ENCODE measurements at regions not wholly inside any gene's neighbourhood (a gene's known extent, or its start where the extent isn't known, plus 50 kb on each side); places are given as distances from the start of the nearest gene placed in this dataset.
A peak's percentile ranks its signal among the peaks of the same experiment; 100 is the strongest.

DNA sequence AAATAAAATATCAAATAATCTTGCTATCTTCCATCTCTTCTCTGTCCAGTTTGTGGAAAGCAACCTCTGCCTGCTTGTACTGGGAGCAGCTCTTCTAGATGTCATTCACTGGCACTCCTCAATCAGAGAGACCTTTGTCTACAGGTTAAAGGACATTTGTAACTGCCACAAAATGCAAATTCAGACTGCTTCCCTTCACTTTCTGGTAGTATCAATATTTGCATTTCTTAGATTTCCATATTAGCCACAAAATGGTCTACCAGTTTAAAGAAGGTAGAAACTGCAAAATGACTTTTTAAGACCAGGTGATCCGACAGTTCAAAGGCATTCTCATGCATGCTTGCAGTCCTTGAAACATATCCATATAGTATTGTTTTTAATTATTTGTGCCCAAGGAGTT, 51.7 kb upstream of the RCN1 start:
- no peak for DNase-seq

DNA sequence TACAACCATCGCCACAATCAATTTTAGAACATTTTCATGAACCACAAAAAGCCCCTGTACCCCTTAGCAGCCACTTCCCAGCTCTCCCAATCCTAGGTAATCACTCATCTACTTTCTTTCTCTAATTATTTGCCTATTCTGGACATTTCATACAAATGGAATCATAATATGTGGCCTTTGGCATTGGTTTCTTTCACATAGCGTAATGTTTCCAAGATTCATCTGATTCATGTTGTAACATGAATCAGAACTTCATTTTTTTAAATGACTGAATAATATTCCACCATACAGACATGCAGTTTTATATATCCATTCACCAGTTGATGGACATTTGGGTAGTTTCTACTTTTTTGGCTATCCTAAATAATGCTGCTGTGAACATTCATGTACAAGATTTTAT, 56.2 kb upstream of the RCN1 start:
- DNase-seq = peak in 1 of 3 donors; percentile 17

GRCh38 chr11:32034149-32034548, 56.7 kb upstream of the RCN1 start:
- peak in 1 of 3 donors; percentile 96 for DNase-seq

GRCh38 chr11:32033491-32033890, 57.4 kb upstream of the RCN1 start:
- no peak for DNase-seq

DNA sequence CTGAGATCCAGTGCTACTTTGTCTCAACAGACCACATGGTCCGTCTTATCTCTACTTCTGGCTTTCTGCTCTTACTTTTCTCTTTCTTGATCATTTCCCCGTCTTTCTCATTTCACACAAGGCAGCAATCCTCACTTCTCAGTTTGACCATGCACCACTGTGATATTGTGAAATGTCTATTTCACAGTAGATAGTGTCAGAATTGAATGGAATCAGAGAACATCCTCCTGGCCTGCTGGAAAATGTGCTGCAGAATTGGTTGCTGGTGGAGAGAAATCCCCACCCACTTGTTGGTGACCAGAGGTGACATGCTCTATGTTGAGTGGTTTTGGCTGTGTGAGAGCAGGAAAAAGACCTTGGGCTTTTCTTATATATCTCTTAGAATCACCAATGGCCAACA, 57.8 kb upstream of the RCN1 start:
- no peak for DNase-seq

DNA sequence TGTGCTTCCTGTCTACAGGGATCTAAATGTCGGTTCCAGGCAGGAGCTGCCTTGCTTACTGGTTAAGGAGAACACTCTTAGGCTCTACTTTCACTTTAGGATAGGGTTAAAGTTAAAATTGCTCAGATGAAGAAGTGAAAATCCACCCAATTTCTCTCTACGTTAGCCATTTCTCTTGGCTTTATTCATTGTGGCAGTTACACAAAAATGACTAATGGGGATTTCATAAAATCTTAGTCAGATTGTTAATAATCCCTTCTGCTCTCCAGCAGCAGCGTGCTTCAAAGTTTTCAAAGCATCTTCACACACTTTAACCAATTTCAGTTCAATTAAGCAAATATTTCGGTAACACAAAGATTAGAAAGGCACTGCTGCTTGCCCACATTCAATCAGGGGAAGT, 58.4 kb upstream of the RCN1 start:
- no peak for DNase-seq

DNA sequence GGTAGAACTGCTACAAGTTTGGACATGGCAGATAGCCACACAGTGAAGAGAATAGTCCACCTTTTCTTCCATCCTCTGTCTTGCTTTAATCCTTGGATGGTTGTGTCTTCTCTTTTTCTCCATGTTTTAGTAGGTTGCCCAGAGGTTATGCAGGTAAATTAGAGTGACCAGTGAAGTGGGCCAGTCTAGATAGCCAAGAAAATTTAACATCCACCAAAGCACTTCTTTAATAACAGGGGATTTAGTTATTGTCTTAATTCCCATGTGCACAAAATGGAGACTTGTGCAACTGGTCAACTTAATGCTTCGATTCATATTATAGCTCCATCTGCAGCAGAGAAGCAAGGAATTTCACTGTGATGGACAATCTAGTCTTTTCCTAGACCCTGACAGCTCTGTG, 58.8 kb upstream of the RCN1 start:
- DNase-seq = no peak

- no peak for DNase-seq
Measured at GRCh38 chr11:32030875-32031503, 59.9 kb upstream of the RCN1 start.

- DNase-seq = peak; percentile 15 to 24 (median 16)
Measured at GRCh38 chr11:32029721-32030120, 61.2 kb upstream of the RCN1 start.

GRCh38 chr11:32028201-32028600, 62.7 kb upstream of the RCN1 start:
- DNase-seq = no peak

GRCh38 chr11:32026766-32027165, 64.1 kb upstream of the RCN1 start:
- no peak for DNase-seq

DNA sequence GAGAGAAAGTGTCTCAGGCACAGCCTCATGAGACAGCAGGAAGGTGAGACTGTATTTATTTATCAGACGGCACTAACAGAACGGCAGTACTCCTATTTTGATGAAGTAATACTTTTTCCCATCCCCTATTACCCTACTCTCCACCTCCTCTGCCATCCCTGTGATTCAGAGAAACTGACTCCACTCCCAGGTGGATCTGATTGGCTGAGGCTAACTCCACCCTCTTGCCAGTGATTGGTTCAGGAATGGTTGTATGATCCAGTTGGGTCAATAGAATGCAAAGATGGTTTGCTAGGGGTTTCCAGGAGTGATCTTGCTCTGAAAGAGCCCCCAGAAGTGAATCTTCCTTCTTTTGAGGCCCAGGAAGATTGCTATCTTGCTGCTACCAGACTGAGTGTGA, 65.9 kb upstream of the RCN1 start:
- no peak for DNase-seq

DNA sequence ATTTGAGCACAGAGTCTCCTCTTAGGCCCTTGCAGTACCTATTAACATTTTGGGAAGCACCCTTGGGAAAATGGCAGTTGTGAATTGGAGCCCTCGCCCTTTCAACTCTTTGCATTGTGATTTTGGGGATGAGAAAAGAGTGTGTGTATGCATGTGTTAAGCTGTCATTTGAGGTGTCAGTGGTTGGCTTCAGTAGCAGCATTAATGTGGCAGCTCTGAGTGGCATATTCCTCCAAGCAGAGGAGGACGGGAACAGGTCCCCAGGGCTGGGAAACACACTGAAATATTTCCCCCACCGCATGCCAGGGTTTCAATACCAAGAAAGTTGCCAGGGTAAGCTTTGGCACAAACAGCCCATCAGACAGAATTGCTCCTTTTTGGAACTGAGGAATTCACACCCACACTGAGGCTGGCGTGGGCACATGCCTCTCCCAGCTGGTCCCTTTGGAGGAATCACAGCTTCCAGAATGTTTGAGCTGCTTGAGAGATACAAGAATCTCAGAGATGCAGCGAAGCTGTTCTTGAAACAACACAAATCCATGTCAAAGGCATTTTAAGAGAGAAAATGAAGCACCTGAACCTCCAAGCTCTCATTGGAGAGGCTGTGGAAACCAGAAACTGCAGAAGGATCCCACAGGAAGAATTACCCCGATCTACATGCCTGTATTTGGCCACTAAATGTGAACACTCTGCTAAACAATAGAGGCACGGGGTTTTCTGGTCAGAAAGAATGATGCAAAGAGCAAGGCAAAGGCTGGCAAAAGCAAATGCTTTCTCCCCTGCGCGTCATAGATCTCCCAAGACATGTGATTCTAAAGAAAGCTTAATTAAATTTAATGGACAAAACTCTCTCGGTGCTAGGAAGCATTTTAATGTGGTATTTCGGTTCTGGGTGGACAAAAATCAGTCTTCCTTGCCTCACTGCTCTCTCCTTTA, 67.2 kb upstream of the RCN1 start:
- no peak for DNase-seq

DNA sequence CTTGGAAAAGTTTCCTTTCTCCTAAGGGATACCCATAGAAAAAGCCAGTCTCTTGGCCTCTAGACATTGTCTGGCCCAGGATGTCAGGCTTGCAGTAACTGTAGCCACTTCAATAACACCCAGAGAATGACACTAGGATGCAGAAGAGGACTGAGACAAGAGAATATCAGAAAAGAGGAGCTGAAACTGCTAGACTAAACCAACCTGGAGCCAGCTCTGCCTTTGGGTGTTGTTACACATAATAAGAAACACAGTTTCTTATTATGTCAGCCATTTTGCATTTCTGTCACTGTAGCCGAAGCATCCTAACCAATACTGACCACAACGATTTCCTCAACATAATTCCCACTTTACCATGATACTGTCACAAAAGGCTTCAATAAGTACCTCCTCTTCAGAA, 72.2 kb upstream of the RCN1 start:
- no peak for DNase-seq

DNA sequence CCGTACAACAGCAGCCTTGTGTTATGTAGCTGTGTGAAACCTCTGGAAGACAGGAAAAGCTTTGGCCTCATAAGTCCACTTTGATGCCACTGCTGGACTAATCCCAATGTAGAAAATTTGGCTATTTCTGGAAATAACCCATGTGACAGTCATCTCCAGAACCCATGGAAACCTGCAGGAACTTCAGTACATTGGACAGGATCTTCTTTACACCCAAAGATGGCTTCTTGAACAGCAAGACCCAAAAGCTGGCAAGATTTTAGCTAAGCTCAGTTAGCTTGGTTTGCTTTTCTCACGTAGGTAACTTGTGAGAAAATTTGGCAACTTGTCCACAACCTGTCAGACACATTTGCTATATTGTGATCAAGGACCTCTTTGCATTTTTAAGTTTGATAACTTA, 74.8 kb upstream of the RCN1 start:
- no peak for DNase-seq

DNA sequence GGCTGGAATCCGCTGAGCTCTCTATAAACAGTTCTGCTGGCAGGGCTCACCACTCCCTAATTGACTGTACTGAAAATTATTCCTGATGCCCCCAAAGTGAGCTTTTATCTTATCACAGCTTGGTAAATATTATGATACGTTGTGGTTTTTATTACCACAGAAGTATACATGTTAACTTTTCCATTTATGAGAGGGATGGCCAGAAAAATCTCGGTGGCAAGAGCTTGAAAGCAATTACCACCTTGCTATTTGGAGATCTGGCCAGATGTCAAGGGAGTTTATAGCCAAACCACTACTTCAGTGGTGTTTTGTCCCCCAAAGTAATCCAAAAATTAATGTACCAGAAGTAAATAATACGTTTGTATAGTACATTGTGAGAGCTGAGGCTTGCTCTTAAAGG, 75.4 kb upstream of the RCN1 start:
- no peak for DNase-seq

DNA sequence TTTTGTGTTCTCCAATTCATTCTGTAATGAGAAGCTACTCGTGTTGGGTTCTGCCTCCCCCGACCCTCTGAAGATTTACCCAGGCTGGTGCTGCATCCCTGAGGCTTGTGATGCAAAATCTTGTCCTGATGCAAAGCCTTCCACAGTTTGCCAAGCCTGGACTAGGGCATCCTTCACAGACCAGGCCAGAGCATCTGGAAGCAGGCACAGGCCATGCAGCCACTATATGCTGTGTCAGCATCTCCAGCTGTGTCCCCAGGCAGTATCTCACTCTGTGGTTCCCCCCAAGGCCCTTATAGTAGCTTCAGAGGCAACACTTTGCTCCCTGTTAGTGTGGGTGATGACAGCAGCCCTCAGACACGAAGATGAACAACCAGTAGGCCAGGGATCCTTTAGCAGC, 77.3 kb upstream of the RCN1 start:
- no peak for DNase-seq

DNA sequence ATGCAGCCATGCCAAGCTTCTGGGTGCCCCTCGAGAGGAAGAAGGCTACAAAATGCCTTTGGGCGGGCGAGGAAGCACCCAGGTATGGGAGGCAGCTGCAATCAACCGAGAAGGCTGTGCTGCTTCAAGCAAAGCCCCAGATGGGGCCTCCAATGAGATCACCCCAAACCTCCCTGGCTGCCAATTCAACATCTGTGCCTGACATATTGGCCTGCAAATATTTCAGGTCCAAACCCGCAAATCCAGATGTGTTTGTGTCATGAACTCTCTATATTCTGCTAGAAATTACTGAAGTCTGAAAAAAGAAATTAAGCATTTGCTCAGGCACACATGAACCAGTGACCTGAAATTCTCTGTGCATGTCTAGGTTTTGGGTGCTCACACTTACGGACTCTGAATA, 78.8 kb upstream of the RCN1 start:
- DNase-seq = peak in 2 of 3 donors; percentile 51 to 52

DNA sequence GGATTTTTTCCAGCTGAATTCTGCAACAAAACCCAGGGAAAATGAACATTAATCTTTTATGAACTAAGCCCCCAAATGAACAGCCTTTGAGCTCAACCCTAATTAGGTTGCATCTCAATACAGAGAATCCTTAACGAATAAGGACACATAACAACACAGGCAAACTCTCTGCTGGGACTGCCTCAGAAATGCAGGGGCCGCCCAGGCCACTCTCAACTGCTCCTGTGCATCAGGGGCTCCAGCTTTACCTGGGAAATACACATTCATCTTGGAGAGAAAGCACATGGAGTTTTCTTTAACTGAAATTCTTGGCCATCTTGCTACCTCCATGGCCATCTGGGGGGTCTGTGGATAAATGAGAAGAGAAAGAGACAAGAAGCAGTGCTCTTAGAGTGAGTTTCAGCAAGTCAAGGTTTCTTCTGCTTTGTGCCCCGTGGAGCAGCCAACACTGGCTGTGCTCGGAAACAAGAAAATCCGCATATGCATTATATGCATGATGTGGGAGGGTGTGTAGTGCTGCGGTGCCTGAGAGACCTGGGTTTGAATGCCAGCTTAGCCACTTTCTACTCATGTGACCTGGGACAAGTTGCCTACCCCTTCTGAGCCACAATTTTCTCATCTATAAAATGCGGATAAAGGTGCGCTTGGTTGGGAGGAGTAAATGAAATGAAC, 81.9 kb upstream of the RCN1 start:
- DNase-seq = no peak

- peak; percentile 13 to 37 (median 16) for DNase-seq
Measured at GRCh38 chr11:32006799-32007388, 84.0 kb upstream of the RCN1 start.

GRCh38 chr11:32005786-32006416, 85.0 kb upstream of the RCN1 start:
- peak in 1 of 3 donors; percentile 7 for DNase-seq

DNA sequence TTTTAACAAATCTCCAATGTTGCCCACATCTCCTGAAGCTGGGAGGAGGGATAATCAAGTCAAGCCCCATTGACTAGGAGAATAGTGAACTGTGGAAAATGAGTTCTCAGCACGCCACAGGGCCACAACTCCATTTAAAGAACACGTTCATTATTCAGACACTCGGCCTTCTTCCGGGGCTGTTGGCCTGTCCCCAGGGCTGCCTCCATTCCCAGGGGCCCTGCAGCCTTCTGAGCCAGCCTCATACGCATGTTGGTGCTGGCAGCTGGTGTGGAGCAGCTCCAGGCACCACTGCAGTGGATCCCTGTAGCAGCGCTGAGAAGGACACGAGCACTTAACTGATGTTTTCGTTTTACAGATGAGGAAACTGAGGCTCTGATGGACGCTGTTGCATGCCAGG, 87.5 kb upstream of the RCN1 start:
- no peak for DNase-seq
